ENCODE measurements at regions not wholly inside any gene's neighbourhood (a gene's known extent, or its start where the extent isn't known, plus 50 kb on each side); places are given as distances from the start of the nearest gene placed in this dataset.

- TF ChIP-seq CTCF (conservative IDR thresholded peaks at IDR 0.05; ENCODE audit: low read depth in 2 of 2) (no peak), REST (IDR thresholded peaks at IDR 0.05; ENCODE audit: unreplicated experiment) (no peak), POLR2AphosphoS5 (IDR thresholded peaks at IDR 0.05; ENCODE audit: low read depth) (no peak), EZH2 (IDR thresholded peaks at IDR 0.05; ENCODE audit: low read depth, unreplicated experiment) (no peak), CREB1 (CRISPR knock-in tag; IDR thresholded peaks at IDR 0.05; ENCODE audit: low read depth) (no peak), EZH2phosphoT487 (IDR thresholded peaks at IDR 0.05; ENCODE audit: unreplicated experiment) (no peak), STAT1 (IDR thresholded peaks at IDR 0.05; ENCODE audit: unreplicated experiment) (no peak), ZNF331 (CRISPR knock-in tag; IDR thresholded peaks at IDR 0.05; ENCODE audit: low read depth) (no peak), JUNB (IDR thresholded peaks at IDR 0.05; ENCODE audit: unreplicated experiment) (no peak), ETS1 (IDR thresholded peaks at IDR 0.05) (no peak), NANOG (IDR thresholded peaks at IDR 0.05; ENCODE audit: borderline replicate concordance) (no peak)
Observed at GRCh38 chrY:8764184-8764583, 573.1 kb upstream of the TSPY4 start.
